Inferior parietal cortex (tissue), 1 donor: ENCODE measurements at regions not wholly inside any gene's neighbourhood (a gene's known extent, or its start where the extent isn't known, plus 50 kb on each side); places are given as distances from the start of the nearest gene placed in this dataset.
"Not testable (repeated sequence)": the region's sequence is repeated elsewhere in the genome, so short reads cannot be mapped to it uniquely, and the experiment has no call there.

Source experiments
- DNase-seq: peaks from one replicate; pipeline ENCODE4 v3.0.0-alpha.2; 2016; ENCODE audit errors: extremely low spot score

DNA sequence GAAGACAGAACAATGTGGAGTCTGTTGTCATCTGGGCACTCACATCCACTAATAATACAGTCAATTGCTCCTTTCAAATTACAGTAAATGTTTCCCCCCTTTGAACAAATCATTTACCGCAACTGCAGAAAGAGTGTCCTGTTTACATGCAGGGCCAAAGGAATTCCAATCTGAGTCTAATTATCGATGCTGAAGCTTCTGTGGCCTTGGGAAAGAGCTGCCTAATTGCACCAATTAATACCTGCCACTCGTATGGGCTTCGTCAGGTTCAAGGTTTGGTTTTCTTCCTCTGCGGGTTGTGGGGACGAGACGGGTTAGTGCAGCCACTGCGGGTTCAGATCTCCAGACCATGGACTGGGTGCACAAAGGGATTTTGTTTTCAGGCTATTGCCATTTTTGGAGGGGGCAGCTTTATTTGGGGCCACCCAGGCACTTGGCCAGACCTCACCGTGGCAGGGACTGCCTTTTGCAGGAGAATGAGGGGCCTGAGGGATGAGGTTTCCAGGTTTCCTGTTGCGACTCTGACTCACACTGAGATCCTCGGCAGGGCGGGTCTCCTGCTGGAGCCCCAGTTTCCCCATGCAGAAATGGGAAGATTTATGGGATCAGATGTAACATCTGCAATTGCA, 147.6 kb downstream of the MIAT start:
- no peak for DNase-seq

DNA sequence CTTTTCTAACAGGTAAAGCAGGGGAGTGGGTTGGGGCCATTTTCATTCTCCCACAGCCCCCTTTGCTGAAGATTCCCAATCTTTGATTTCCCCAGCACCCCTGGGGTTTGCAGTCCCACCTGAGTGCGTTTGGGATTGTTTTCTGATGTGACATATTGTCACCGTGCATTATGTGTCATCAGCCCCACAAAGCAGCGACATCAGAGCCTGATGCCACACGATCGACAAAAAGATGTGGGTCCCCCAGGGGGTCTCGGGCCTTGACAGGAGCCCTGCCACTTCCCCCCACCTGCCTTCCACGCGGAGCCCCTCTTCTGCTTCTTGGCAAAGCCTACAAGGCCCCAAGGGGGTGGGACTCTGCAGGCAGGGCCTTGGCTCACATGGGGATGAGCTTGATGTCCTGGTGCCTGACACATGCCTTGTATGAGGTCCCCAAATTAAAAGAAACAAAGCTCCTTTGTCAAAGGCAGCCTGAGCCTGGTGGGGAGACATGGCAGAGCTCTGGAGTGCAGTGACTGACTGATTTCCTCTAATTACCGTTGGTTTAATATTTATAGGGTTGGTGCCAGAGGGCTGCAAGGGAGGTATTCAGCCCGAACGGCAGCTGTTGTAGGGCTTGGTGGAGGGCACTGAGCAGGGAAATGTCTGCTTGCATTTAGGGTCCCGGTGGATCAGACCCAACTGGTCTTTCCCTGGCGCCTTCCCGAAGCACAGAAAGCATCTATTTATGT, 149.2 kb downstream of the MIAT start:
- DNase-seq = no peak

DNA sequence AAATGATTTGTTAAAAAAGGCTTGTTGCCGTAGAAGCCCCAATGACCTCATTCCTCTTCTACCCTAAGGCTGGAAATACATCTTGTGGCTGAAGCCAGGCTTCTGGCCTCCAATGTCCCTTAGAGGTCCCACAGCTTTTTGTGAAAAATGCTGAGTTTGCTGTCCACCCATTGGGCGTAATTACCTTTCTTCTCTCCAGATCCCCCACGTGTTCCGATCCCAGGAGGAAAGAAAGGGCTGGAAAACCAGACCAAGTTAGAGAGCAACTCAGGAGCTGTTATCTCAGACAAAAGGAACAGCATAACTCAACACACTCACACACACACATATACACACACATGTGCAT, 154.2 kb downstream of the MIAT start:
- no peak for DNase-seq

DNA sequence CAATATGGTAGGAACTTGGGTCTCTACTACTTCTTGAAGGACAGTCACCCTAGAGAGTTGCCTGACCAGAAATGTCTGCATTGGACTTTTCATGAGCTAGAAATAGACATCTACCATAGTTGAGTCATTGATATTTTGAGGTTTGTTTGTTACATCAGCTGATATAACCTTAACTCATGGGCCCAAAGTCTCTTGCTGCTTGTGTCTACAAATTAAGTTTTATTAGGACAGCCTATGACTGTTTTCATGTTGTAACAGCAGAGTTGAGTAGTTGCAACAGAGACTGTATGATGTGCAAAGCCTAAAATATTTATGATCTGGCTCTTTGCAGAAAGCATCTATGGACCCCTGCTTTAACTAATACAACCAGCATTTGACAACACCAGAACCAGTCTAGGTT, 155.3 kb downstream of the MIAT start:
- DNase-seq = no peak

DNA sequence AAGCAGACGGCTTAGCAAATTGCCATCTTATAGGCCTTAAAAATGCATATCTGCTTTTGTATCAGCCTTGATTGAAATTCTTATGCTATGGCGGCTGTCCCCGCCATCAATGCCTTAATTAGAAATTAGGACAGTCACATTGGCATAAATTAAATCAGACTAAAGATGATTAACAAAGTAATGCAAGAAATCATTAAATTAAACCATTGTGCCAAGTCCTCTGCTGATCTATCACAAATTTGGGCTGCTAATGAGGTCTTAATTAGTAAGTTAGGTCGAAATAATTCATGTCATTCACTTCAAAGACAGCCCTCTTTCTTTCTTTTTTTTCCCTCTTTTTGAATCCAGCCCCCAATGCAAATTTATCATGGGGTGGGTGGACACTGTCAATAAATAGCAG, 159.3 kb downstream of the MIAT start:
- DNase-seq = no peak

DNA sequence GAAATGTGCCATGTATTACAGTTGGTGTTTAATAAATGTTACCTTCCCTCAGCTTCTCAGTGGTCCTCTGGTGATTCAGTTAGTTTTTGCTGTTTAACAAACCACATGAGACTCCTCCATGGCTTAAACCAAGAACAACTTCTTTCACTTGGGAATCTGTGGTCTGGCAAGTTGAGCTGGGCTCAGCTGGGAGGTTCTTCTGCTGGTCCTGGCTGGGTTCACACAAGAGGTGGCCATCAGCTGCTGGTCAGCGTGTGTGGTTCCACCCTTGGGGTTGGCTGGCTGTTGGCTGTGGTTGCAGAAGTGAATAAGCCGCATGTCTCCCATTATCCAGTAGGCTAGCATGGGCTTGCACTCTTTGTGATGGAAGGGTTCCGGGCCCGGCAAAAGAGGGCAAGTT, 160.5 kb downstream of the MIAT start:
- DNase-seq = no peak

DNA sequence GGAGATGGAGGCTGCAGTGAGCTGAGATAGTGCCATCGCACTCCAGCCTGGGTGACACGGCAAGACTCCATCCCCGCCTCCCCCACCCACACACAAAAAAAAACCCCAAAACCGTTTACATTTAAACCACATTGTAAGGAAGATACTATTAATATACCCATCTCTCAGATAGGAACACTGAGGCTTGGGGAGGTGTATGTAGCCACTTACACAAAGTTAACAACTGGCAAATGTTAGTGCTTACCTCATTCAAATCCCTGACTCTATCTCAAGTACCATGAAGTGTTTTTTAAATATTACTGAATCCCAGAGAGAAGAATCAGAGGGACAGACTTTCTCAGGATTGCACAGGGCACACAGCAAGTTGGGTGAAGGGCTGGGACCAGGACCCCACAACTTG, 164.5 kb downstream of the MIAT start:
- no peak for DNase-seq

DNA sequence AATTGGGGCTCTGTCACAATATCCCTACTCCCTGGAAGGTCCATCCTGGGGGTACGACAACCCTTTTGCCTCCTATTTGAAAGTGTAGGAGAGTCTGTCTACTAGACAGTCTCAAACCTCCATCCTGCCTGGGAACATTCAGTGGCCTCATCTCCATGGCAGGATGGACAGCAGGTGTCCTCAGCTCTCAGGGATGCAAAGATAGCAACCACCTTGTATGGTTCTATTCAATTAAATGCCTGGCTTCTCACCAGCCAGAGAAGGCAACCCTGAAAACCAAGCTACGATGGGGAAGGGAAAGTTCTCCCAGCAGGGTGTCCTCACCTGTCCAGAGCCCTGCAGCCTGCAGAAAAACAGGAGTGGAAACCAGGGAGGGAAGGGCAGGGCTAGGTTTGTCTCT, 164.9 kb downstream of the MIAT start:
- DNase-seq = no peak

DNA sequence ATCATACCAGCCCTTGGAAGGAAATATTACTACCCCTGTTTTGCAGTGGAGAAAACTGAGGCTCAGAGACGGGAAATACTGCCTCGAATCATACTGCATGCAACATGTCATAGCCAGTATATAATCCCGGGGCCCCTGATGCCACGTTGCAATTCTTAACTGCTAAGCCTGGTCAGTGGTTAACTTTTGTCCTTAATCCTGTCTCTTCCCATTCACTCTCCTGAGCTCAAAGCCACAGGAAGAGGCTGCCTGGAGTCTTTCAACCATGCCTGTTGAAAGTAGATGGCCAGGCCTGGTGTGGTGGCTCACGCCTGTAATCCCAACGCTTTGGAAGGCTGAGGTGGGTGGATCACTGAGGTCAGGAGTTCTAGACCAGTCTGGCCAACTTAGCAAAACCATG, 166.6 kb downstream of the MIAT start:
- no peak for DNase-seq

DNA sequence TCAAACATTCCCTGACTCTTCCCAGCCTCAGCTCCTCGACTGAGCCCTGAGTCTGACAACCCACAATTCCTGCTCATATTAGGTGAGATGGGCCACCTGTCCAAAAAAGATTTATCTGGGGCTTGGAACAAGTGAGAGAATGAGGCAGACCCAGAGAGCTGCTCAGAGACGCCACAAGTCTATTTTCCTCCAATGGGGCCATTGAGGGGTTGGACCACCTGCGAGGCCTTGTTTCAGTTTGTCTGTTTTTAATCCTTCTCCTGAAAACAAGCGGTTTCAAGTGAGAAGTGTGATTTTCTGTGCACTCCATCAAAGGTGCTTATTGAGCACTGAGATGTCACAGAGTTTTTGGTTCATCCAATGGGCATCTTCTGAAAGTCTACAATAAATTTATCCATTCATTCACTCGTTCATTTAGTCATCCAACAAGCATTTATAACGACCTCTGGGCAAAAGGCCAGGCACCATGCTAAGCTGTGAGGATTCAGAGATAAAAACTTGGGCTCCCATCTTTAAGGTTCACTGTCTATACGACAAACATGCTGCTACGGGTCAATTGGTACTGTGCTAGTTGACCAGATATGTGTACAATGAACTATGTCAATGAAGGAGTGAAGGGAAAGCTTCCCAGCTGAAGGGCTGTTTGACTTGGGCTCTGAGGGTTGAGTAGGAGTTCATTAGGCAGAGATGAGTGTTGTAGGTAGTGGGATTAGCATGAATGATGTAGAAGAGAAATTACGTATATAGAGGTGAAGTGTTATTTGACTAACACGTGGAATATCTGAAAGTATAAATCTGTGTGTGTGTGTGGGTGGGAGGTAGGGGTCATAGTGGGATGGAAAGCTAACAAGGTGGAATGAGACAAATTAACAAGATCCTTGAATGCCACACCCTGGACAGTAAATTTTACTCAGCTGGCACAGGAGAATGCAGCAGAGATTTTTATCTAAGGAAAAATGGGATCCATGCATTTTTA, 168.9 kb downstream of the MIAT start:
- no peak for DNase-seq

DNA sequence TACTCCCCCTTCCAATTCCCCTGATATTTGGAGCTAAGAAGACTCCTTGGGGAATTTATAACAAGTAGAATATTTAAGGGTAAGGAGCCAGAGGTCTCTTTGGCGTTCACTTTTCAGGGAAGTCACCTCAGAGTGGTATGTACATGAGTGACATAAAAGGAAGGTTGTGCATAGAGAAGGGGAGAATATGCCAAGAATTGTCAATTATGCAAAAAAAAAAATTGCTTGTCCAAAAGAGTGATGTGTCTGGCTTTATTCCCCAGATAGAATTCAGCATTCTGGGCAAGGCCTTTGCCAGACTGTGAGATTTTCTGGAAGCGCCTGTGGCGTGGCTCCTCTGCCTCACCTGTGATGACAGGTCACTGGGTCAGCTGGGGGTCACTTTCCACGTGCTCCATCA, 170.2 kb downstream of the MIAT start:
- no peak for DNase-seq

DNA sequence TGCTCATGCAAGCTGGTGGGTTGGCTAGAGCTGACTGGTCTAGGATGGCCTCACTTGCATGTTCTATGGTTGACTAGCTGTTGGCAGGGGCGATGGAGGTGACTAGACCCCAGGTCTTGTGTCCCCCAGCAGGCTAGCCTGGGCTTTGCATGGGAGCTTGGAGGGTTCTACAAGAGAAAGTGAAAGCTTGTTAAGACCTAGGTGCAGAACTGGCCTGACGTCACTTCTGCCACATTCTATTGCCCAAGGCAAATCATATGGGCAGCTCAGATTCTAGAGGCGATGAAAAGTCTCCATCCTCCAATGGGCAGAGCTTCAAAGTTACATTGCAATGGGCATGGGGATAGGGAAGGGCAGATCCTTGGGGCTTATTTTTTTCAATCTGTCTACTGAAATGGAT, 170.9 kb downstream of the MIAT start:
- DNase-seq = no peak

DNA sequence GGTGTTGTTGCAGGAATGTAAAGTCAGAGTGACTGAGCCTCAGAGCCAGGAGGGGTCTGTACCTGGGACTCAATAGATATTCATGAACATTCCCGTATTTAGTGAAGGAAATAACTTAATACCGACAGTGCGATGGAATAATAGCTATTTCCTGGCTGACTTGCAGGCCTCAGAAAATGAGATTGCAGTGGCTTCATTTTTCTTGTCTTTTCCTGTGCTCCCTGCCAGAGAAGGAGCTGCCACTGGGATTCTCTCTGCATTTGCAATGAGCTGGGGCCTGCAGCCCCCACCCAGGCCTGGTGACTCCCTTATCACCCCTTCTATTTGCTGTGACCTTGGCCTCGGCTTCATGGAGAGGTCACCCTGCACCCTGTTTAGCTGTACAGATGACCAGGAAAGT, 173.4 kb downstream of the MIAT start:
- DNase-seq = no peak

DNA sequence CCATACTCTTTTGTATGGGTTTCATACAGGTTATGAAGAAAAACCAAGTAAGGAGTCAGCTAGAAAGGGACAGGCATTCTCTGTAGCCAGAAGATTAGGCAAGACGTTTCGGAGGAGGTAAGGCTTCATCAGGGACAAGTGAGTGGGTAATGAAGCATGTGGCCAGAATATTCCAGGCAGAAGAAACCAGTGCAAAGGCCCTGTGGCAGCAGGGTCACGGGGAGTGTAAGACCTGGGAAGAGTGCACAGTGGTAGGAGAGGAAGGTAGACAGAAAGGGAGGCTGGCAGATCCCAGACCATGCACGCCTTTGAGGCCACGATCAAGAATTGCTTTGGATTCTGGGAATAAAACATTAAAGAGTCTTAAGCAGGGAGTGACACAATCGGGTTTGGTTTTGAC, 177.6 kb downstream of the MIAT start:
- DNase-seq = no peak

DNA sequence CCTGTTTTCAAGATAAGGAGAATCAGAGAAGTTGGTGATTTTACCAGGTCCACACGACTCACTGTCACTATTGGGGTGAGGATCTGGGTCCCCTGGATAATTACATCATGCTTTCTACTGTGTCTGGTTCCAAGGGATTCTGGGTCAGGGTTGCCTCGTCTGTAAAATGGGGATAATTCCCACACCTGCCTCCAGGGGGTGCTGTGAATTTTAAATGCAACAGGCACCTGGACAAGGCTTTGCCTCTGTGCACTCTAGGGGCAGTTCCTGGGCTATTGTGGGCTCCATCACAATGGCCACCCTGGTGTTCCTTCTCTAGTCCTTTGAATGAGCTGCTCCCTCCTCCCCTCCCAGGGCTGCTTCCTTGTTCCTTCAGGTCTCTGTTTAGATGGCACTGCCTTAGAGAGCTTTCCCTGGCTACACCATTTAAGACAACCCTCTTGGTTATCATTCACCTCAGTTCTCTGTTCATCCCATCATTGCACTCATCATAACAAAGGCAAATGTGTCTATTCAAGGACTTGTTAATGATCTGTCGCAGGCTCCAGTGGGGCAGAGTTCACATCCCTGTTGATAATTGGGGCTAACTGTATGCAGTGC, 178.6 kb downstream of the MIAT start:
- DNase-seq = no peak

DNA sequence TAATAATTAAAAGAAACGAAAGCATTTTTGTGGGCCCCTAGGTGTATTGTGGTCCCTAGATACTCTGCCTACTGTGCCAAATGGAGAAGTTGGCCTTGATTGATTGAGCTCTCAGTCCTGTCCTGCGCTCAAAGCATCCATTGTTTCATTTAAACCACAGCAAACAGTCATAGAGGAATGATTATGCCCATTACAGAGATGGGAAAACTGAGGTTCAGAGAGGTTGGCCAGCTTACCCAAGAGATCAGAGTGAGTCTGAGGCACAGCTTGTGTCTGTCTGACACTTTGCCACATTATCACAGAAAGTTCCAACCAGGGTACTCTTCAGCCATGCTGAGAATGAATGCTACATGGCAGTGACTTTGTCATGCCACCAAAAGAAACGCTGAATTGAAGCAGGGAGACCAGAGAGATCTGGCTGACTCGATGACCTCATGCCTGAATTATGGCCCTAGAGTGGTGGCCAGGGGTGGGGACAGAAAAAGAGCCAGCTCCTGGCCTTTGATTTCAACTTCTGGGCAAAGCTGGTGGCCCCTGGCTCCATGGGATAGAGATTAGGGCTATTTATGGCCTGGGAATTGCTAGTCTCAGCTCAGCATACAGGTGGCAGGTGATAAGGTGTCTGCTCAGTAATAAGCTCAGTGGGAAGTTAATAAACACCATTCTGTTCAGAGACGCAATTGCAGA, 180.5 kb downstream of the MIAT start:
- no peak for DNase-seq

DNA sequence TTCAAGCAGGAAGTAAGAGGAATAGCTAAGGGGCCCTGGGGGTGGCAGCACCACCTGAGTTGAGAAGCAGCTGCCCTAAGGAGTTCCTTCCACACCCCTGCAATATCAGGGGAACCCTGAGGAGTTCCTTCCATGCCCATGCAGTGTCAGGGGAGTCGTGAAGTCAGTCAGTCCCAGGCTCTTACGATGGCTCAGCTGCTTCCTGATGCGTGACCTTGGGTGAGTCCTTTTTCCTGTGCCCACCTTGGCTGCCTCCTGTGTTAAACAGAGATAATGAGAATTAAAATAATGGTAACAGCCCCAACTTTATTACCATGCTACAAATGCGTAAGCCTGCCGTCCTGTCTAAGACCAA, 181.1 kb downstream of the MIAT start:
- no peak for DNase-seq

DNA sequence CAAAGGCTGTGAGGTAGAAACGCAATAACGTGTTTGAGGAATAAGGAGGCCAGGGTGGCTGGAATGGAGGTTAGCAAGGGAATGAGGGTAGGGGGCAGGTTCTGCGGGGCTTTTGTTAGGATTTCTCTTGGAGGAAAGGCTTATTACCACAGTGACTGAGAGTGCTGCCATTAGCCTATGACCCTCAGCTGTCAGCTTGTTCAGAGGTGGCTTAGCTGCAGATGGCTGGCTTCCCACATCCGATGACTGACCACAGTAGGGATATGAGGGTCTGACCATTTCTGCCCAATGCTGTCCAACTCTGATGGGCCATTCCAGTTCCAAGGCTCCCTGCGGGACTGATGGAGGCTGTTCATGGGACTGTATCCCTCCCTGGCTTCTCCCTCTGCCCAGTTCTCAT, 181.8 kb downstream of the MIAT start:
- DNase-seq = no peak

DNA sequence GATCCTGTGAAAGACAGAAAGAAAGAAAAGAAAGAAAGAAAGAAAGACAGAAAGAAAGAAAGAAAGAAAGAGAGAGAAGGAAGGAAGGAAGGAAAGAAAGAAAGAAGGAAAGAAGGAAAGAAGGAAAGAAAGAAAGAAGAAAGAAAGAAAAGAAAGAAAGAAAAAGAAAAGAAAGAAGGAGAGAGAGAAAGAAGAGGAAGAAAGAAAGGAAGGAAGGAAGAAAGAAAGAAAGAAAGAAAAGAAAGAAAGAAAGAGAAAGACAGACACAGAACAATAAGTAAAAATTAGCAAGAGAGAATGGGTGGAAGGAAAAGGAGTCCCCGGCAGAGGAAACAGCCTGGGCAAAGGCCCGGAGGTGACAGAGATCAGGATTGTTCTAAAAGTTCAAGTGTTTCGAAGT, 183.4 kb downstream of the MIAT start:
- DNase-seq = not testable (repeated sequence)

DNA sequence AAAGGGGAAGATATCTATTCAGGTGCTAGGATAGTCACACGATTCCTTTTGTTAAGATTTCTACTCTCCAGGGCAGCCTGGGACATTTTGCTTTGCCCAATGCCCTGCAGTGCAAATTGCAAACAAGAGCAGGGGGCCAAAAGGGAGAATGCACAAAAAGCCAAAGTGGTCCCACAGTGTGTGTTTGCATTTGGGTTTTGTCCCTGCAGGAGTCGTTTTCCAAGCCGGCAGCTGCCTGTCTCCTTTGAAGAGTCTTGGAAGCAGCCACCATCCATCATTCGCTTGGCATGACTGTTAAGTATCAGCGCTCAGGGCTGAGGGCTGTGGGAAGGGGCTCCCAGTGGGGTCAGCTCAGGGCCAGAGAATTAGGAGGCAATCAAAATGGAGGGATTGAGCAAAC, 184.7 kb downstream of the MIAT start:
- DNase-seq = no peak

DNA sequence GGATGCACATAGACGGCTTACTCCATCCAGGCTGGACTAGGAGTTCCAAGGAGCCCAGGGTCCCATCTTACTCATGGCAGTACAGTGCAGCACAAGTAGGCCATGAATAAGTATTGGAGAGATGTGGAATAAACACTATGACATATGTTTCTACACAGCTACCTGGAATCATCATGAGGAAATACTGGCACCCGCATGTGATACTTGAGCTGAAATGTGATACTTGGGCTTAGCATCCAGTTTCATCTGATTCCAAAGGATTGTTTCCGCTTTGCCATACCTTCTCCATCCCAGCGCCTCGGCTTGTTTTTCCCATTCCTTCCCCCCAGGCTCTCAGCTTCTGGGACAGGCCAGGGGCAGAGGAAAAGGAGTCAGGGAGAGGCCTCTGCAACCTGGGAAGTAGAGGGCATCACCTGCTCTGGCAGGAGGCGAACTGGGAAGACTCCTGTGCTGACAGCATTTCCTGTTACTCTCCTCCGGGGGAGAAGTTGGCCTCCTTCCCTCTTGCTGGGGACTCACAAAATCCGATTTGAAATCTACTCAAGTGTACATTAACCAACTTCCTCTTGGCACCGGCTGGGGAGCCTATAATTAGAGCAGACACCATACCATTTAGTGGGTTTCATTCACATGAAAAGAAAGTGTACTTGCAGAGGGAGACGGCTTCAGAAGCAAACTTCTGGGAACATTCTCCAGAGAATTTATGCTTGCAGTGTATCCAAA, 187.8 kb downstream of the MIAT start:
- DNase-seq = peak; percentile 31
